NCI-H82 treated with DMSO at 0.1 percent for 48 hours (cell line): ENCODE measurements at regions not wholly inside any gene's neighbourhood (a gene's known extent, or its start where the extent isn't known, plus 50 kb on each side); places are given as distances from the start of the nearest gene placed in this dataset.

Experiments
- DNase-seq: peaks from one replicate; lab custom pipeline; 2025; ENCODE audit not compliant: unreplicated experiment; lab: John Stamatoyannopoulos, UW

DNA sequence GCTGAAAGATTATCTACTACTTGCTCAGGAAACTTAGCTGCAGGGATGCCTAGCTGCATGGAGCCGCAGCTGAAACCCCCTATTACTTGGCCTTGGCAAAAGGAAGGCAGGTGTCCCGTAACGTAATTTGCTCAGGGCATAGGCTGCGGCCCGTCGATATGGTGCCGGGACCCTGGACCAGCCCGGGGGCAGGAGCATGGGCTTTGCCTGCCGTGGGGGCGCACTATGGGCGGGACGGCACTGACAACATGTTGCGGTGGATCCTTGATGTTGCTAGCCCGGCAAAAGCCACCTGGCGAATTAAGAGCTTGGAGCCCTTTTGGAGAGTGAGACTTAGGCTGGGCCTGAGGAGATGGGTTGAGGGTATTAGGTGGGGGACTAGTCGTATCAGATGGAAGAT is 1551.2 kb downstream of the AACS start:
- no peak for DNase-seq

DNA sequence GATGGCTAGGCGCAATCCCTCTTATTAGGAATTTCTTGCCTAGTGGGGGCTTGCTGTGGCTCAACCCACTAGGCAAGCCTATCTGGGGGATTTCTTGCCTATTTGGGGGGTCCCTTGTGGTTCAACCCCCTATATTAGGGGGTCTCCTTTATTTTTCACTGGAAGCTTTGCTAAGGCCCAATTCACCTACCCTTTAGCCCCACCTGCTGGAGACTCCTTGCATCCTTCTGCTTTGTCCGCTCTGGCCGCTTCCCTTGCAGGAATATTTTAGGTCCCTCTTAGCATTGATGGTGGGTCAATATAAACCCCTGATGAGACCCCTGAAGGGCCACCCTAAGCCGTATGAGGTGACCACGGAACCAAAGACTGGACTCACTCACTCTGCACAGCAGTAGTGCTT is 1552.1 kb downstream of the AACS start:
- peak; percentile 2 for DNase-seq

DNA sequence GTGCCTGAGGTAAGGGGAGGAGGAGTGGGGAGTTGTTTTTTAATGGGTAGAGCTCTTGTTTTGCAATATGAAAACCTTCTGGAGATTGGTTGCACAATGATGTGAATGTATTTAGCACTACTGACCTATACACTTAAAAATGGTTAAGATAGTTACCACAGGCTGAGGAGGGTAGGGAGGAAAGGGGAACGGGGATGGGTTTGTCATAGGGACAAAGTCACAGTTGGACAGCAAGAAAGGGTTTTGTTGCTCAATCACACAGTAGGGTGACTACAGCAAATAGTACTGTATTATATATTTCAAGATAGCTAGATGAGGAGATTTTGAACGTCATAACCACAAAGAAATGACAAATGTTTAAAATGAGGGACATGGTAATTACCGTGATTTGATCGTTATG is 1562.4 kb downstream of the AACS start:
- no peak for DNase-seq

DNA sequence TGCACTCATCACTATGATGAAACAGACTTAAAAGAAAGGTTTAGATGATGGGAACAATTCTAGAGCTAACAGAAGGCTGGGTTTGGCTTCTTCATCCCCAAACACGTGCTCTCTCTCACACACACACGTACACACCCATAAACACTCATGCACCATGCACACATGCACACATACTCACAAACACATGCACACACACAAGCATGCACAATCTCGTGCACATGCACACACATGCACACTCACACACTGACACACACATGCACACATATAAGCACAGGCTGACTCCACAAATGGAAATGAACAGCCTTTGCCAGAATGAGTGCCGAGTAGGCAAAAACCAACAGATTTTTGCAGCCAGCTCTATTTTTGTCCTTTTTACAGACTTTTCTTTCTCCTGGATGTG is 1571.6 kb downstream of the AACS start:
- no peak for DNase-seq

DNA sequence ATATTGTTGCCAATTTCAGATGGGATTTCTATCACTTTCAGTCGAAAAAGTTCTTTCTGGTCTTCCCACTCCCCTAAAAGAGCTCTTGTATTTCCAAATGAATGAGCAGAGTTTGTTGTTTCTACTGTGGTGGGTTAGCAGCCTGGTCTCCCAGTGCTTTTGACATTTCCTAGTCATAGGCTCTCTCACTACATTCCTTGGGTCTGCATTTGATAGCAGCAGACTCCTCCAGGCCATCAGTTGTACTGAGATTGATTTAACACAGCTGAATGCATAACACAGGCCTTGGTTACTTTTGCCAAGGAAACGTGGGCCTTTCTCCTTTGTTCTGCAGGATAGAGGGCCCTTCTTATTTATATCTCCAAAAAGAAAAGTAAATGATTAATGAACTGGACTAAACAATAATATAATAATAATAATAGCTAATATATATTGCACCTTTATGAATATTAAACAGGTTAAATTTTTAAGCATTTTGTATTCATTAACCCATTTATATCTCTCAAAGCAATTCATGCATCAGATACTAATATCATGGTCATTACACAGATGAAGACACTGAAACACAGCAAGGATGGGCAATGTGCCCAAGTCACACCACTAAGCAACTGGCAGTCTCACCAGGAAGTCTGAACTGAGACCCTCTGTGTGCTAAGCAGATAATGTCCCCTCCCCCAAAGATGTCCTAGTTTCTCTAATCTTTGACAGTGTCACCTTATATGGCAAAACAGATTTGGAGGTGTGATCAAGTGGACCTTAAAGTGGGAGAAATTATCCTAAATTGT is 1579.2 kb downstream of the AACS start:
- DNase-seq = no peak

DNA sequence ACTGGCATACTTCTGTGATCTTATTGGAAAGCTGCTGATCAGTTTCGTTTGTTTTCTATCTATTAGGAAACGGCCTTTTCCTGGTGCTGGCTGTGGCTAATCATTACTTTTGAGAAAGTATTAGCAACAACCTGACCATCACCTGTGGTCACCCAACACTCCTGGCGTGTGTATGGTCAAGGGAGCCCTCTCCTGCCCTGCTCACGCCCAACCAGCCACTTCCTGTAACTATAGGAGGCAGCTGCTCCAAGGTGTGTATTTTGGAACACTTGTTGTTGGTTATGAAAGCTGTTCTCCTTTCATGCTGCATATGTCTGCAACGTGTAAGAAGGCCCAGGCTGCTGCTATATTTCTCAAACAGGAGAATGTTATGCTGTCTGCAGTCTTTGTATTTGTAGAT is 1582.8 kb downstream of the AACS start:
- DNase-seq = no peak

DNA sequence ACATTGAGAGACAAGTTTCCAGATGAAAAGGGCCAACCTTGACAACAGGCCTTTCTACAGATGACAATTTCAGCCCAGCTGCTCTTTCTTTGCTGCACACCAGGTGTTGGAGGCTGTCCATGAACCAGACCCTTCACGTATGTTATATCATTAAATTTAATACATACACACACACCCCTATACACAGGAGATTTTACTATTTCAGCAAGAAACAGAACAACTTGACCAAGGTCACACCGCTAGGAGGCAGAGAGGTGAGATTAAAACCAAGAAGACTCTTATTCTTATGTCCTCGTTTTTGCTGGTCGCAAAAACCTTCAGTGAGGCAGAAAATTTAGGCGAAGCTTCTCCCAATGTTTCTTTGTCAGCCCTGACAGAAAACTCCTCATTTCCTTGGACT is 1585.9 kb downstream of the AACS start:
- DNase-seq = no peak

DNA sequence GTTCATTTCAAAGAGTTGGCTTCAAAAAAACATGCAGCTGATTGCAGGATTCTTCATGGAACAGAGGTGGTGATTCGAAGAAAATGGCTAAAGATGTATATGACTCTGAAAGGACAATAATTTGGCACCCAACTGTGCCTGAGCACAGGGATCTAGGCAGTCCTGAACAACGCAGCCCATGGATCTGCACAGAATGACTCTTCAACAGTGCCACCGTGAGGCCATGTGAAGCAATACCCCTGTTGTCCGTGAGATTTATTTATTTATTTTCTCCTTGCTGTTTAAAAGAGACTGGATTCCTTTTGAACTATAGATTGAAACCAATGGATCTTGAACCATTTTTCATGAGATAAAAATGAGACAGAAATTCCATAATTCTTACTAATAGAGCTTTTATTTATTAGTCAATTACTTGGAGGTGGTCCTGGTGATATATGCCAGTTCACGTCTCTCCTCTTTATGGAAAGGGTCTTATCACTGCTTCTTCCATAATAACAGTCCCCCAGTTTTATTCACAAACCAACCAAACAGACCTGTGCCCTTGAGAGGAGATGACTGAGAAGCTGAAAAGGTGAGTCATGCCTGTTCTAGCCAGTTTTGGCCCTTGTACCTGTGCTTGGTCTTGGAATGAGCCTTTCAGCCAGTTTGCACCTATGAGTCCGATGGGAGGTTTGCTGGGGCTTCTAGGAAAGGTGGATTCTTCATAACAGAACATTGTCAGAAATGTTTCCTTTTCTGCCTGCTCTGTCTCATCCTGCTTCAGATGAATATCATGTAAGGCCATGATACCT is 1598.3 kb downstream of the AACS start:
- DNase-seq = no peak

DNA sequence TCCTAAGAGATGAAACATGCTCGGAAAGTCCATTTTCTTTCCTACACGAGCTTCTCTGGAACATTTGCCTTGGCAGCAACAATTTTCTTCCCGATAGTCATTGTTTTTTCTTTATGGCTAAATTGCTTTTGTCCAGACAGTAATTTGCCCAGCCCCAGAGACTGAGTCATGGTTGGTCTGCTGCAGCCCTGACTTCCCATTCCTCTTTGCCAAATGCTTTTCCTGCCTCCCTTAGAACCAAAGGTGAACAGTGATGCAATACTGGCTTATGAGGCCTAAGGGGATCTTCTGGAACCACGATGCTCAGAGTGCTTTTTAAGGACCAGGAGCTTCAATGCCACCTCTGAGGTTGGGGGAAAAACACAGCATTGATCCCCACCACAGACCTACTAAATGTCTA is 1599.6 kb upstream of the TMEM132C start:
- DNase-seq = no peak

DNA sequence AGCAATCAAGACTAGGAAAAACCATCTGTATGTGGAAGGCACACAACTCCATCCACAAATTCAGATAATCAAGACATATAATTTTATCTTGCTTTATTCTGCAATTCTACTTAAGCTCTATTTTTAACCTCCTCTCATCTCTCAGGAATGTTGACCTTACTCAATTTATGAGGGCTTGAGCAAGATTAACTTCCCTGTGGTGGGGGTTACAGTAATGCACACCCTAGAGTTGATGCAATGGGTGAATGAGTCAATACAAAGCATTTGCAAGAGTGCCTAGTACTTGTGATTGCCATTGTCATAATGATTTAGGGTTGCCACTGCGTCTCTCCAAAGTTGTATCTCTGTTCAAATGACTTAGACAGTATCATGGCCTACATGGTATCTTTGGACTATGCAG is 1598.4 kb upstream of the TMEM132C start:
- no peak for DNase-seq

DNA sequence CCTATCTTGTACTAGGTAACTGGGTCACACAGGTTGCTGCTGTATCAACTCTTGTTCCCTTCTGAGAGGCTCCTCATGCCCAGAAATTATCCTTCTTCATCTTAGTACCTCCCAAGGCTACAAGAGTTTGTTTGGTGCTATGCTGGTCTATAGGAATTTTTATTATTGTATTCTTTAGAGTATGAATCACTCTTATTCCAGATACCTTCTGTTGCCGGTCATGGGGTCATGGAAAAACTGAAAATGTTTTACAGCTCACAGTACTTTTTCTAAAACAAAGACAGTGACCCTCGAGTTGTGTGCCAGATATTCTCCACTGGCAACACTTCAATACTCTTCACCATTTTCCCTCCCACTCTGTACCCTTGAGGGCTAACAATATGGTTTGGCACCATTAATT is 1598.0 kb upstream of the TMEM132C start:
- DNase-seq = no peak

DNA sequence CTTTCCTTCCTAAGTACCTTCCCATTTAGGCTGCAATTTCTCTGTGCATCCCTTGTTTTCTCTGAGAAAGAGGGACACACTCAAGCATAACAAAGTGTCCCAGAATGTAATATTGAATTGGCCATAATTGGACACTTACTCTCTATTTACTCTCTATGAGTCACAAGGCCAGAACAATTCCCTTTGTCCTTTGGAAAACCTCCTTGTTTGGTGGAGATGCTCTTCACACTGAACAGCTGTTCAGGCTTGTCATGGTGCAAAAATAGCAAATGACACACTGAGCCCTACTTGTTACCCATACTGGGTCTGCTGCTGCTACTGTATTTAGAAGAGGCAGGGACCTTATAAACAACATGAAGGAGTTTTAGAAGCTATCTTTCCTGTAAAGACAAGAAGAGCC is 1590.5 kb upstream of the TMEM132C start:
- DNase-seq = no peak

DNA sequence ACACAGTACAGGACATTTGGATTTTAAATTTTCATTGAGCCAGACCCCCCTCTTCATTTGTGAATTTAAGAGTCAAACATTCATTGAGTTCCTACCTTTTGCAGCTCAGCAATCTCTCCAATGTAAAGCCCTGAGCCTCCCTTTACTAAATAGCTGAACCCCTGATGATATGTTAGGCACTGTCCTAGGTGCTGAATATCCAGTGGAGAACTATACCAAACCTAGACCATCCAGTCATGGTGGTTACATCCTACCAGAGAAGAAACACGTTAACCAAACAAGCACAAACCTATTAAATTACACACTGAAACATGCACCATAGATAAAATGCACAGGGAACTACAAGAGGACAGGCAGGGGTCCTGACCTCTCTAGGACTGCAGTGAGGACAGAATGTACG is 1585.3 kb upstream of the TMEM132C start:
- no peak for DNase-seq

DNA sequence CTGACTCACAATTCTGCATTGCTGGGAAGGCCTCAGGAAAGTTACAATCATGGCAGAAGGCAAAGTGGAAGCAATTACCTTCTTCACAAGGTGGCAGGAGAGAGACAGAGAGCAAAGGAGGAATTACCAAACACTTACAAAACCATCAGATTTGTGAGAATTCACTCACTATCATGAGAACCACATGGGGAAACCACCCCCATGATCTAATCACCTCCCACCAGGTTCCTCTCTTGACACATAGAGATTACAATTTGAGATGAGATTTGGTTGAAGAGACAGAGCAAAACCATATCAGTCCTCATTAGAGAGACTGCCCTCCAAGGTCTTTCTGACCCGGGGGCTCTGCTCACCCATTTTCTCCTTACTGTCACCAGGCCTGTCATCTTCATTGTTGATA is 1582.3 kb upstream of the TMEM132C start:
- DNase-seq = no peak

DNA sequence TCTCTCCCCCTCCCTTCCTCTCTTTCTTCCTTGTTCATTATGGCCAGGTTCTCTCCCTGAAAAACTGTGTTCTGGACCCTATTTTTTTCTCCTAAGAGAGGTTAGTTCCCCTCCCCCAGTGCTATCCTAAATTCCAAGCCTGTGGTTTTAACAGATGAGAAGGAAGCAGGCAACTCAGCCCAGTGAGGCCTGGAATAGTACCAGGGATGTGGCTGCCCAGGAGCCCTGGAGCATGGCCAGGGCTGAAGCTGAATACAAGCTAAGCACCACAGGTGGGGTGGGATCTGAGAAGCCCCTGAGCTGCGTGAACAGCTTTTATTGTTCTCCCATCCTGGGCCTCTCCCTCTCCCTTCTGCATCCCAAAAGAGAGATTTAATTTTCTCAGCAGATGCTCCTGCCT is 1581.3 kb upstream of the TMEM132C start:
- DNase-seq = no peak

DNA sequence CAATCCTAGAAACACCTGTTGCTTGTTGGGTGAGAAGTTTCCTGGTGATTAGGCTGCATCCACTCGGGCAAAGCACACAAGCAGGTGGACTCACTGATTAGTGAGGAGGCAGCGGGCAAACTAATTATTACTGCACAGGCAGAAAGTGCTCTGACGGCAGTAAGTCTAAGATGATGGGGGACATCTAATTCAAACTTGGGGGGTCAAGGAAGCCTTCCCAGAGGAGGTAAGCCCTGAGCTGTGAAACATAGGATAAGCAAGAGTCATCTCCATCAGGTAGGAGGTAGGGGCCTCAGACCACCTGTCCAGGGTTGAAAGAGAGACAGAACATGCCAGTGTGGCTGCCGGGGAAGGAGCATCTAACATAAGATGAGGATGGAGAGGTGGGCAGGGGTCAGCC is 1578.4 kb upstream of the TMEM132C start:
- no peak for DNase-seq

DNA sequence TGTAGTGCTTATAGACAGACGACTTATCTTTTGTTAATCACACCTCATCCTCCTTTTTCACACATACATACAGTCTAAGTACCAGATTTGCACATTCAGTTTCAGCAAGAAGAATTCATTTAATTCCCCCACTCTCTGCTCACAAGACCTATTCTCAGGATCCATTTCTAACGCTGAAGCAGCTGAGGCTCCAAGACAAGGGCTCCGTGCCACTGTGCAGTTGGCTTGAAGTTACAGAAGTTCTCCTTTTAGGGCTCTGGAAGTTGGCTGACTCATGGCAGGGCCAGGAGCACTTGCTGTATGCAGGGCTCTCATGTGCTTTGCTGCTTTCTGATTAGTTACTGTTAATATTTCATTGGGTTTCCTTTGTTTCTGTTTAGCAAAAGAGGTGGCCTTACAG is 1566.9 kb upstream of the TMEM132C start:
- DNase-seq = no peak

DNA sequence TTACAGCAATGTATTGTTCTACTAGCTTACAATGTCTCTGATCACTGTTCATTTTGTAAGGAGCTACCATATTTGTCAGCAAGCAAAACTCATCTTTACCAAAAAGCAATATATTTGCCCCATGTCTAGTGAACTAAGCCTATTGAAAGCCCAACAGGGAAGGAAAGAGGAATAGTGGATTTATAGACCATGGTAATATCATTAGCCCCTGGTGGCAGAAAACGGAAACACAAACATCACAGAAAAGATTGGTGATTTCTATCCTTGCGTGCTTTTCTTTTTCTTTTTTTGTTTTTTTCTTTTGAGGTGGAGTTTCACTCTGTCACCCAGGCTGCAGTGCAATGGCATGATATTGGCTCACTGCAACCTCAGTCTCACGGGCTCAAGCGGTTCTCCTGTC is 1562.4 kb upstream of the TMEM132C start:
- no peak for DNase-seq

DNA sequence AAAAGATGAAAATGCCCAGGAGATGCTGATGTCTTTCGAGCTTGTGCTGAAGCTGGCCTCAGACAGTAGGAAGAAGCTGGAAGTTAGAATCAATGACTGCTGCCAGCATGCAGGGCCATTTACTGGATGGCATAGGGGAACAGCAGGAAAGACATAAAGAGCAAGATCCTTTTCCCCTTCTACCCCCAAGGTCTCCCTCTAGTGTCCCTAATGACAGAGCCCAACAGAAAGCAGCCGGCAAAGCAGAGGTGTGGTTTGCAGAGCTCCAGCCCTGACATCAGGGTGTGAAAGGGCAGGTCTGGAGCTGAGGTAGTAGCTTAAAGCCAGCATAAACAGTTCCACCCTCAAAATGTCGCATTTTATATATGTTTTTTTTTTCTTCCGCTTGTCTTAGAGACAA is 1560.7 kb upstream of the TMEM132C start:
- no peak for DNase-seq

DNA sequence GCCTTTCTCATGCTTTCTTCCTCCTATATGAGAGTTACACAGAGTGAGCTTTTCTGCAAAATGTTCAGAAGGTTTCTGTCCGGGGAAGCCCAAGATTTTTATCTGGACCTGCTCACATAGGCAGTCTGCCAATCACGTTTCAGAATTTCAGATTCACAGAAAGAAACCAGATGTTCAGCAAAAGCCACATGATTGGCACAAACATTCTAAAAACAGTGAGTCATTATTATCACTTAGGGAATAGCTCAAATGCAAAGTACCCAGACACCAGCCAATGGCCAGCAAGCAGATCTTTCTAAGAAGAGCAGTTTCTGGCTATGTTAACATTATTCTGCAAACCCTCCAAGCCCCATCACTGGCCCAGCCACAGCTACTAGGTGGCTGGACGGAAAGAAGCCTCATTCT is 1558.5 kb upstream of the TMEM132C start:
- DNase-seq = no peak

DNA sequence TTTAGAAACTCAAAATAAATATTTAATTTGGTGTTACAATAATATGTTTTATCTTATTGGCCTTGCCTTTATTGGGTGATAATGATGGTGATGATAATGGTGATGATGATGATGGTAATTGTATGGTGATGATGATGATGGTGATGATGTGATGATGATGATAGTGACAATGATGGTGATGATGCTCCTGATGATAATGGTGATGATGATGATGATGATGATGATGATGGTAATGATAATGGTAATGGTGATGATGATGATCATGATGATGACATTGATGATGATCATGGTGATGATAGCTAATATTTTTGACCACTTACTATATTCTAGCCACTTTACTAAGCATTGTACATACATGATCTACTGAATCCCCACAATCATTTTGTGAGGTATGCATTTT is 1548.6 kb upstream of the TMEM132C start:
- DNase-seq = no peak

DNA sequence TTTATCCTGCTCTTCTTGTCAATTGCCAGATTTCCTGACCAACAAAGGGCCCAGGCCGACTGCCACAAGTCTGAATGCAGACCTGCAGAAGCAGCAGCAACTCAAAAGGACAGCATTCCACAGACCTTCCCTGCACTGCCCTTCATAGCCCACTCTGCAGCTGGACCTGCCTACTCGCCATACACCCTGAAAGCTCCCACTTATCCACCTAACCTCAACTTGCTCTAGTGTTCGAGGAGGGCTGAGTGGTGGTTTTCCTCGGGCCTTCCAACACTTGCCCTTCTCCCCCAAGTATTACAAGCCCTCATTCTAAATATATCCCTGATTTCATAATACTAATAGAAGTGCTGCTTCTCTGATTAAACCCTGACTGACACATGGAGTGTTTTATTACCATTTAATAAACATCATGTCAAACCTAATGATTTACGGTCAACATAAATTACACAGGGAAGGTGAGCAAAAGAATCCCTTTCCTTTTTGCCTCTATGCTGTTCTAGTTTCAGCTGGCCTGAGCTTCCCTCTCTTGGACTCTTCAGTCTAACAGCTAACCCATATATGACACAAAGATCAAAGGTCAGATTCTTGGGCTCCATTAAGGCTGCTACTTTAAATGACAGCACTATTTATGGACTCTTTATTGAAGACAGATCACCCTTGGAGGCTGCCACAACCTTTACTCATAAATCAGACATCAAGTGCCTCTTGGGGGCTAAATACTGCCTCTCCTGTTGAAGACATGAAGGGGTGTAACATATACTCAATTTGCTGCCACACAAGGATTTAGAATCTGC is 1546.9 kb upstream of the TMEM132C start:
- no peak for DNase-seq
